MM.1S (cell line): ENCODE measurements at regions not wholly inside any gene's neighbourhood (a gene's known extent, or its start where the extent isn't known, plus 50 kb on each side); places are given as distances from the start of the nearest gene placed in this dataset.

Experiments used
- EZH2 ChIP-seq: fragments of 300-600 bp; sonication (generic); optimal IDR thresholded peaks from 2 replicates; pipeline ENCODE3; 2017; ENCODE audit warnings: low read depth, mild to moderate bottlenecking, antibody characterized with exemption, low read length, mixed read lengths
- EZH2phosphoT487 ChIP-seq: fragments of 300-600 bp; sonication (generic); IDR thresholded peaks from 2 replicates; pipeline ENCODE4 v1.6.1; 2018; ENCODE audit warnings: antibody characterized with exemption, low read length
- TF ChIP-seq, protein P1 (sequence below): fragments of 300-600 bp; sonication (generic); IDR thresholded peaks from 2 replicates; pipeline ENCODE4 v1.5.1; 2016; ENCODE audit warnings: antibody characterized with exemption, low read length, mixed read lengths

DNA sequence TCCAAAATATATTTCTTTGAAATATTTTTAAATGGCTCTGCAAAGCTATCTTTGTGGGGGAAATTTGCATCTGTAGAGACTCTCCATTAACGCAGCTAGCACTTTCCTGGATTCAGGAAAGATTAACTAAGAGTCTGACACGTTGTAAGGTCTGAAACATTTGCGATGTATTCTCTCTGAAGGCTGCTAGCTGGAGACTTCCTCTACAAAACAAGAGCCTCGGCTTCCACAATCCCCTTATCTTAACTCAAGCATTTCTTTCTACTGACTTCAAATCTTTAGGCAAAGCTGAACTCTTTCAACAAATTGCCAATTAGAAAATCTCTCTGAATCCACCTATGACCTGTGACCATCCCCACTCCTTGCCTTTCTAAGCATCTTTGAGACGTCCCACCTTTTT lies 250.5 kb downstream of the KLF13 start:
- TF ChIP-seq, protein P1, sequence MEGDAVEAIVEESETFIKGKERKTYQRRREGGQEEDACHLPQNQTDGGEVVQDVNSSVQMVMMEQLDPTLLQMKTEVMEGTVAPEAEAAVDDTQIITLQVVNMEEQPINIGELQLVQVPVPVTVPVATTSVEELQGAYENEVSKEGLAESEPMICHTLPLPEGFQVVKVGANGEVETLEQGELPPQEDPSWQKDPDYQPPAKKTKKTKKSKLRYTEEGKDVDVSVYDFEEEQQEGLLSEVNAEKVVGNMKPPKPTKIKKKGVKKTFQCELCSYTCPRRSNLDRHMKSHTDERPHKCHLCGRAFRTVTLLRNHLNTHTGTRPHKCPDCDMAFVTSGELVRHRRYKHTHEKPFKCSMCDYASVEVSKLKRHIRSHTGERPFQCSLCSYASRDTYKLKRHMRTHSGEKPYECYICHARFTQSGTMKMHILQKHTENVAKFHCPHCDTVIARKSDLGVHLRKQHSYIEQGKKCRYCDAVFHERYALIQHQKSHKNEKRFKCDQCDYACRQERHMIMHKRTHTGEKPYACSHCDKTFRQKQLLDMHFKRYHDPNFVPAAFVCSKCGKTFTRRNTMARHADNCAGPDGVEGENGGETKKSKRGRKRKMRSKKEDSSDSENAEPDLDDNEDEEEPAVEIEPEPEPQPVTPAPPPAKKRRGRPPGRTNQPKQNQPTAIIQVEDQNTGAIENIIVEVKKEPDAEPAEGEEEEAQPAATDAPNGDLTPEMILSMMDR, result no peak
- TF ChIP-seq EZH2phosphoT487, result no peak
- TF ChIP-seq EZH2, result no peak
